Sigmoid colon (tissue), 6 donors: ENCODE measurements at regions not wholly inside any gene's neighbourhood (a gene's known extent, or its start where the extent isn't known, plus 50 kb on each side); places are given as distances from the start of the nearest gene placed in this dataset.

Experiments used
- DNase-seq: peaks from one replicate; pipeline ENCODE4 v3.0.0-alpha.2; 2019
- H3K27ac ChIP-seq, 4 donors: fragments of 200-600 bp; sonication (generic); one replicate each; pipeline ENCODE4 v1.5.1; 2016 to 2019; ENCODE audit warnings: mild to moderate bottlenecking in 1 of 4
- H3K27me3 ChIP-seq, 3 donors: fragments of 200-600 bp; sonication (generic); one replicate each; pipeline ENCODE4 v1.5.1; 2019; ENCODE audit warnings: mild to moderate bottlenecking in 1 of 3
- H3K36me3 ChIP-seq, 4 donors: fragments of 200-600 bp; sonication (generic); one replicate each; pipeline ENCODE4 v1.5.1; 2016 to 2019
- H3K4me1 ChIP-seq, 4 donors: fragments of 200-600 bp; sonication (generic); one replicate each; pipeline ENCODE4 v1.5.1; 2017 to 2019
- H3K4me3 ChIP-seq, 4 donors: fragments of 200-600 bp; sonication (generic); one replicate each; pipeline ENCODE4 v1.5.1; 2017 to 2019; ENCODE audit warnings: mild to moderate bottlenecking in 2 of 4, moderate library complexity in 1 of 4
- H3K9me3 ChIP-seq, 4 donors: fragments of 200-600 bp in 3 of 4; sonication (generic) in 3 of 4; one replicate each; pipeline versions ENCODE4 v1.5.1 to v1.6.1; 2013 to 2019
- CTCF ChIP-seq, 4 experiments: fragments of 450-650 bp in 3 of 4; fragments of 200-600 bp in 1 of 4; IDR thresholded peaks; one replicate each; pipeline ENCODE4 v1.5.1; 2016 to 2019; ENCODE audit warnings: antibody characterized with exemption in 4 of 4, mild to moderate bottlenecking in 3 of 4, moderate library complexity in 2 of 4
- EP300 ChIP-seq, 4 donors: sonication (generic); formaldehyde crosslinking; IDR thresholded peaks; one replicate each; pipeline ENCODE4 v1.6.1; 2017; ENCODE audit warnings: antibody characterized with exemption in 4 of 4
- POLR2A ChIP-seq, 2 donors: fragments of 450-650 bp; IDR thresholded peaks; one replicate each; pipeline ENCODE4 v1.6.1; 2016; ENCODE audit warnings: antibody characterized with exemption in 2 of 2, mild to moderate bottlenecking in 2 of 2, moderate library complexity in 2 of 2
- POLR2AphosphoS5 ChIP-seq, 4 donors: sonication (generic); formaldehyde crosslinking; IDR thresholded peaks; one replicate each; pipeline ENCODE4 v1.6.1; 2017; ENCODE audit warnings: antibody characterized with exemption in 4 of 4
- WGBS, 2 donors: extraction: QIAGEN DNeasy Blood & Tissue Kit; methylation state at CpG; one replicate each; pipeline ENCODE4 v1.1.7; 2013; 5-methylcytosine and 5-hydroxymethylcytosine counted together
- intact Hi-C: fragments of 100-400 bp; cut with DNase I; formaldehyde crosslinking; loops from one replicate; pipeline ENCODE4 v1.15.1; 2023
- donor health status: healthy with polysubstance abuse.
- donor health status: healthy.

- Histone ChIP-seq H3K27me3 (no peaks in the 10 kb centered on the region), H3K27ac (no peak overlapping the region), H3K36me3 (no peaks in the 10 kb centered on the region), H3K4me3 (no peak overlapping the region), H3K9me3 (no peaks in the 10 kb centered on the region), H3K4me1 (no peaks in the 10 kb centered on the region)
- intact Hi-C loops: no loop called here
- WGBS, 2 donors: 85 to 96% methylated on average over 3 of the region's 3 CpGs
- TF ChIP-seq EP300 (IDR thresholded peaks at IDR 0.05) (no peak), CTCF (IDR thresholded peaks at IDR 0.05) (no peak), POLR2A (IDR thresholded peaks at IDR 0.05) (no peak), POLR2AphosphoS5 (IDR thresholded peaks at IDR 0.05) (no peak)
- DNase-seq: no peak
These were observed 65.1 kb downstream of the SPRY4 start for GRCh38 chr5:142259758-142260157.

- DNase-seq: no peak
- Histone ChIP-seq H3K27me3 (no peaks in the 10 kb centered on the region), H3K27ac (no peak overlapping the region), H3K4me3 (no peak overlapping the region), H3K36me3 (no peaks in the 10 kb centered on the region), H3K4me1 (no peaks in the 10 kb centered on the region), H3K9me3 (no peaks in the 10 kb centered on the region)
- WGBS, 2 donors: 91 to 94% methylated on average over 1 of the region's 1 CpG
- TF ChIP-seq EP300 (IDR thresholded peaks at IDR 0.05): no peak
- no peak for TF ChIP-seq POLR2AphosphoS5 (IDR thresholded peaks at IDR 0.05)
- no peak for TF ChIP-seq CTCF (IDR thresholded peaks at IDR 0.05)
- TF ChIP-seq POLR2A (IDR thresholded peaks at IDR 0.05): no peak
- intact Hi-C loops: no loop called here
These were observed 69.0 kb downstream of the SPRY4 start for GRCh38 chr5:142255831-142256230.

- WGBS, 2 donors: 76 to 79% methylated on average over 3 of the region's 3 CpGs
- DNase-seq: no peak
- no peaks in the 10 kb centered on the region for H3K27me3 ChIP-seq
- no peaks in the 10 kb centered on the region for H3K4me1 ChIP-seq
- H3K36me3 ChIP-seq: no peaks in the 10 kb centered on the region
- no peak overlapping the region for H3K4me3 ChIP-seq
- intact Hi-C loops: no loop called here
- H3K9me3 ChIP-seq: no peaks in the 10 kb centered on the region
- TF ChIP-seq POLR2A (IDR thresholded peaks at IDR 0.05): no peak
- H3K27ac ChIP-seq: no peak overlapping the region
These were observed 70.4 kb downstream of the SPRY4 start for GRCh38 chr5:142254431-142254830.

- no peaks in the 10 kb centered on the region for H3K4me1 ChIP-seq
- no peaks in the 10 kb centered on the region for H3K9me3 ChIP-seq
- H3K4me3 ChIP-seq: no peak overlapping the region
- no peak overlapping the region for H3K27ac ChIP-seq
- no peaks in the 10 kb centered on the region for H3K36me3 ChIP-seq
- no peak for DNase-seq
- intact Hi-C loops: no loop called here
- WGBS, 2 donors: 79 to 80% methylated on average over 10 of the region's 10 CpGs
- H3K27me3 ChIP-seq: no peaks in the 10 kb centered on the region
- no peak for TF ChIP-seq POLR2A (IDR thresholded peaks at IDR 0.05)
These were observed 70.9 kb downstream of the SPRY4 start for GRCh38 chr5:142253938-142254337.

GRCh38 chr5:142250119-142250518 lies 74.7 kb downstream of the SPRY4 start:
- Histone ChIP-seq H3K36me3 (no peaks in the 10 kb centered on the region), H3K4me1 (peaks cover 0 to 11% (median 9%) of the 10 kb centered on the region in 4 donors), H3K27ac (no peak overlapping the region), H3K9me3 (no peaks in the 10 kb centered on the region), H3K4me3 (no peak overlapping the region), H3K27me3 (no peaks in the 10 kb centered on the region)
- DNase-seq: no peak
- intact Hi-C loops: no loop called here
- TF ChIP-seq POLR2A (IDR thresholded peaks at IDR 0.05) (no peak), POLR2AphosphoS5 (IDR thresholded peaks at IDR 0.05) (no peak), CTCF (IDR thresholded peaks at IDR 0.05) (no peak)

- TF ChIP-seq POLR2A (IDR thresholded peaks at IDR 0.05): no peak
- TF ChIP-seq EP300 (IDR thresholded peaks at IDR 0.05): no peak
- no peak for TF ChIP-seq CTCF (IDR thresholded peaks at IDR 0.05)
- TF ChIP-seq POLR2AphosphoS5 (IDR thresholded peaks at IDR 0.05): no peak
- no peaks in the 10 kb centered on the region for H3K9me3 ChIP-seq
- DNase-seq: no peak
- no peaks in the 10 kb centered on the region for H3K36me3 ChIP-seq
- H3K4me3 ChIP-seq: no peak overlapping the region
- no peaks in the 10 kb centered on the region for H3K27me3 ChIP-seq
- H3K4me1 ChIP-seq: peaks cover 0 to 11% (median 9%) of the 10 kb centered on the region in 4 donors
- intact Hi-C loops: no loop called here
- WGBS, 2 donors: 21 to 54% methylated on average over 14 of the region's 14 CpGs
- H3K27ac ChIP-seq: peak overlapping the region in 1 of 4 donors; percentile 21
These were observed 75.9 kb downstream of the SPRY4 start for GRCh38 chr5:142248853-142249462.
